GM23338 (cell line): ENCODE measurements at regions not wholly inside any gene's neighbourhood (a gene's known extent, or its start where the extent isn't known, plus 50 kb on each side); places are given as distances from the start of the nearest gene placed in this dataset.

Experiments
- EZH2 ChIP-seq: fragments of 200-600 bp; sonication (generic); IDR thresholded peaks from one replicate; pipeline ENCODE4 v1.8.0; 2017; ENCODE audit warnings: antibody characterized with exemption, mild to moderate bottlenecking, low read depth; ENCODE audit not compliant: unreplicated experiment
- EZH2phosphoT487 ChIP-seq: fragments of 200-600 bp; sonication (generic); IDR thresholded peaks from one replicate; pipeline ENCODE4 v1.8.1; 2018; ENCODE audit warnings: antibody characterized with exemption; ENCODE audit not compliant: unreplicated experiment
- POLR2AphosphoS5 ChIP-seq: IDR thresholded peaks from 2 replicates; pipeline ENCODE4 v1.6.1; 2016; ENCODE audit warnings: antibody characterized with exemption, low read depth
- STAT1 ChIP-seq: IDR thresholded peaks from one replicate; pipeline ENCODE4 v1.6.1; 2016; ENCODE audit warnings: antibody characterized with exemption; ENCODE audit not compliant: unreplicated experiment
- TF ChIP-seq, protein P1 (sequence below), 2 experiments: fragments of 200-600 bp in 1 of 2; sonication (generic) in 1 of 2; conservative IDR thresholded peaks; 2 replicates each; pipeline versions ENCODE4 v1.5.1 to v1.6.1; 2016 to 2017; ENCODE audit warnings: antibody characterized with exemption in 2 of 2, low read depth in 2 of 2, mild to moderate bottlenecking in 2 of 2, moderate library complexity in 1 of 2

DNA sequence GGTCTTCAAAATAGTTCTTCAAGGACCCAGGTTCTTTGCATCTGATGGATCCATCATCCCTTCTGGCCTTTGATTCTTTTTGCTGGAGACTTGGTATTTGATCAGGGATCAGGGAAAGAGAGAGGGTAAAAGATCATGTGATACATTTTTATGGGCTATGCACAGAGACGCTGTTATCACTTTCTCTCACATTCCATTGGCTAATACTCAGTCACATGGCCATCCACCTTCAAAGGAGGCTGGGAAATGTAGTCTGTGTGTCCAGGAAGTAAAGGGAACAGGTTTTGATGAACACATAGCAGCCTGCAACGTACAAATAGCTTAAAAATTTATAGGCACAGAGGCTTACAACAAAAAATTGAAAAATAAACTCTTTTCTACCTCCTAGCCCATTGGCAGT is 629.6 kb upstream of the FANCL start:
- TF ChIP-seq, protein P1, sequence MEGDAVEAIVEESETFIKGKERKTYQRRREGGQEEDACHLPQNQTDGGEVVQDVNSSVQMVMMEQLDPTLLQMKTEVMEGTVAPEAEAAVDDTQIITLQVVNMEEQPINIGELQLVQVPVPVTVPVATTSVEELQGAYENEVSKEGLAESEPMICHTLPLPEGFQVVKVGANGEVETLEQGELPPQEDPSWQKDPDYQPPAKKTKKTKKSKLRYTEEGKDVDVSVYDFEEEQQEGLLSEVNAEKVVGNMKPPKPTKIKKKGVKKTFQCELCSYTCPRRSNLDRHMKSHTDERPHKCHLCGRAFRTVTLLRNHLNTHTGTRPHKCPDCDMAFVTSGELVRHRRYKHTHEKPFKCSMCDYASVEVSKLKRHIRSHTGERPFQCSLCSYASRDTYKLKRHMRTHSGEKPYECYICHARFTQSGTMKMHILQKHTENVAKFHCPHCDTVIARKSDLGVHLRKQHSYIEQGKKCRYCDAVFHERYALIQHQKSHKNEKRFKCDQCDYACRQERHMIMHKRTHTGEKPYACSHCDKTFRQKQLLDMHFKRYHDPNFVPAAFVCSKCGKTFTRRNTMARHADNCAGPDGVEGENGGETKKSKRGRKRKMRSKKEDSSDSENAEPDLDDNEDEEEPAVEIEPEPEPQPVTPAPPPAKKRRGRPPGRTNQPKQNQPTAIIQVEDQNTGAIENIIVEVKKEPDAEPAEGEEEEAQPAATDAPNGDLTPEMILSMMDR (conservative IDR thresholded peaks at IDR 0.05; ENCODE audit: low read depth in 2 of 2), result no peak
- TF ChIP-seq POLR2AphosphoS5 (no peak), EZH2 (no peak), STAT1 (no peak), EZH2phosphoT487 (no peak)
